ENCODE measurements at regions not wholly inside any gene's neighbourhood (a gene's known extent, or its start where the extent isn't known, plus 50 kb on each side); places are given as distances from the start of the nearest gene placed in this dataset.

GRCh38 chr20:60233018-60233630, 274.9 kb downstream of the CDH26 start:
- H3K27me3 ChIP-seq (ENCODE audit: control insufficient read depth, insufficient read depth, low read length): no peaks in the 10 kb centered on the region
- no peak for TF ChIP-seq CTCF (IDR thresholded peaks at IDR 0.05; ENCODE audit: insufficient read depth, low read length, severe bottlenecking)
- H3K4me3 ChIP-seq (ENCODE audit: low read depth, low read length): no peak overlapping the region
- no peaks in the 10 kb centered on the region for H3K36me3 ChIP-seq (ENCODE audit: control insufficient read depth, insufficient read depth, low read length)
- DNase-seq (ENCODE audit: low read depth) (no peak), FAIRE-seq (no peak)

- DNase-seq (ENCODE audit: low read depth) (no peak), FAIRE-seq (no peak)
- H3K4me3 ChIP-seq (ENCODE audit: low read depth, low read length): no peak overlapping the region
- no peak for TF ChIP-seq CTCF (IDR thresholded peaks at IDR 0.05; ENCODE audit: insufficient read depth, low read length, severe bottlenecking)
- H3K27me3 ChIP-seq (ENCODE audit: control insufficient read depth, insufficient read depth, low read length): peaks cover 2% of the 10 kb centered on the region
- H3K36me3 ChIP-seq (ENCODE audit: control insufficient read depth, insufficient read depth, low read length): no peaks in the 10 kb centered on the region
Observed at GRCh38 chr20:60236613-60237012, 278.4 kb downstream of the CDH26 start.

- no peaks in the 10 kb centered on the region for H3K36me3 ChIP-seq (ENCODE audit: control insufficient read depth, insufficient read depth, low read length)
- H3K4me3 ChIP-seq (ENCODE audit: low read depth, low read length): no peak overlapping the region
- DNase-seq (ENCODE audit: low read depth) (no peak), FAIRE-seq (no peak)
- no peak for TF ChIP-seq CTCF (IDR thresholded peaks at IDR 0.05; ENCODE audit: insufficient read depth, low read length, severe bottlenecking)
- peaks cover 2% of the 10 kb centered on the region for H3K27me3 ChIP-seq (ENCODE audit: control insufficient read depth, insufficient read depth, low read length)
Observed at GRCh38 chr20:60237981-60238380, 279.8 kb downstream of the CDH26 start.

- FAIRE-seq: no peak
- H3K4me3 ChIP-seq (ENCODE audit: low read depth, low read length): no peak overlapping the region
- no peaks in the 10 kb centered on the region for H3K36me3 ChIP-seq (ENCODE audit: control insufficient read depth, insufficient read depth, low read length)
- TF ChIP-seq CTCF (IDR thresholded peaks at IDR 0.05; ENCODE audit: insufficient read depth, low read length, severe bottlenecking): no peak
- H3K27me3 ChIP-seq (ENCODE audit: control insufficient read depth, insufficient read depth, low read length): peaks cover 2% of the 10 kb centered on the region
- no peak for DNase-seq (ENCODE audit: low read depth)
Observed at GRCh38 chr20:60238992-60239660, 280.9 kb downstream of the CDH26 start.

GRCh38 chr20:60239956-60240355, 281.7 kb downstream of the CDH26 start:
- Histone ChIP-seq H3K27me3 (ENCODE audit: control insufficient read depth, insufficient read depth, low read length) (peaks cover 4% of the 10 kb centered on the region), H3K36me3 (ENCODE audit: control insufficient read depth, insufficient read depth, low read length) (no peaks in the 10 kb centered on the region), H3K4me3 (ENCODE audit: low read depth, low read length) (no peak overlapping the region)
- TF ChIP-seq CTCF (IDR thresholded peaks at IDR 0.05; ENCODE audit: insufficient read depth, low read length, severe bottlenecking): no peak
- no peak for FAIRE-seq
- no peak for DNase-seq (ENCODE audit: low read depth)

- H3K36me3 ChIP-seq (ENCODE audit: control insufficient read depth, insufficient read depth, low read length): no peaks in the 10 kb centered on the region
- no peak for TF ChIP-seq CTCF (IDR thresholded peaks at IDR 0.05; ENCODE audit: insufficient read depth, low read length, severe bottlenecking)
- H3K4me3 ChIP-seq (ENCODE audit: low read depth, low read length): no peak overlapping the region
- H3K27me3 ChIP-seq (ENCODE audit: control insufficient read depth, insufficient read depth, low read length): peaks cover 4% of the 10 kb centered on the region
- DNase-seq (ENCODE audit: low read depth) (no peak), FAIRE-seq (no peak)
Observed at GRCh38 chr20:60240415-60240814, 282.2 kb downstream of the CDH26 start.
